H1 (cell line): ENCODE measurements at regions not wholly inside any gene's neighbourhood (a gene's known extent, or its start where the extent isn't known, plus 50 kb on each side); places are given as distances from the start of the nearest gene placed in this dataset.

Experiments used
- CTCF ChIA-PET: fragments of 300-600 bp; sonication (Branson Sonifier 250); formaldehyde crosslinking; loops from one replicate; lab custom pipeline; 2021; ENCODE audit not compliant: partially characterized antibody; lab: Charles Lee
- POLR2A ChIA-PET: fragments of 300-600 bp; sonication (Branson Sonifier 250); formaldehyde crosslinking; loops from one replicate; lab custom pipeline; 2021; ENCODE audit warnings: inconsistent platforms; ENCODE audit not compliant: partially characterized antibody; lab: Charles Lee
- DNase-seq, 2 experiments: peaks; one replicate each; pipeline versions ENCODE4 v3.0.0 to v3.0.0-alpha.2; 2010 to 2022; ENCODE audit warnings: low spot score in 2 of 2, low read depth in 1 of 2, mixed read lengths in 1 of 2
- FAIRE-seq: peaks from 2 replicates; lab custom pipeline; 2011; peaks lifted over from hg19 to GRCh38; lab: Jason Lieb, UNC
- H2AFZ ChIP-seq: 2 replicates; pipeline ENCODE4 v1.8.1; 2012; ENCODE audit warnings: low read length, inconsistent platforms
- H2AK5ac ChIP-seq: 2 replicates; pipeline ENCODE4 v1.6.1; 2013; ENCODE audit warnings: low read depth, low read length
- H2BK120ac ChIP-seq: replicated peaks from 2 replicates; pipeline ENCODE3; 2013; ENCODE audit warnings: low read depth, low read length, inconsistent platforms
- H2BK12ac ChIP-seq: 2 replicates; pipeline ENCODE4 v1.6.1; 2013; ENCODE audit warnings: low read depth, low read length
- H2BK15ac ChIP-seq: 2 replicates; pipeline ENCODE4 v1.6.1; 2013; ENCODE audit warnings: low read length
- H2BK20ac ChIP-seq: 2 replicates; pipeline ENCODE4 v1.6.1; 2013; ENCODE audit warnings: low read length
- H2BK5ac ChIP-seq: 2 replicates; pipeline ENCODE4 v1.6.1; 2013; ENCODE audit warnings: low read depth, low read length
- H3K14ac ChIP-seq: 2 replicates; pipeline ENCODE4 v1.6.1; 2013; ENCODE audit warnings: inconsistent platforms; ENCODE audit not compliant: insufficient read length
- H3K18ac ChIP-seq: 2 replicates; pipeline ENCODE4 v1.6.1; 2013; ENCODE audit warnings: low read length; ENCODE audit errors: extremely low read depth
- H3K23ac ChIP-seq: 2 replicates; pipeline ENCODE4 v1.6.1; 2013; ENCODE audit warnings: inconsistent platforms; ENCODE audit not compliant: insufficient read length
- H3K23me2 ChIP-seq: 2 replicates; pipeline ENCODE4 v1.6.1; 2013; ENCODE audit warnings: low read depth, low read length
- H3K27ac ChIP-seq: 2 replicates; pipeline ENCODE4 v1.6.1; 2011; ENCODE audit warnings: low read depth, low read length, inconsistent platforms
- H3K27me3 ChIP-seq, 4 experiments: replicated peaks in 1 of 4; 1 replicate in 1 of 4; 2 replicates in 3 of 4; pipeline versions ENCODE4 v1.6.1 to v1.8.1; 2011 to 2013; ENCODE audit warnings: low read length in 3 of 4, mild to moderate bottlenecking in 3 of 4, inconsistent platforms in 2 of 4, mixed read lengths in 2 of 4, moderate library complexity in 1 of 4; ENCODE audit not compliant: control insufficient read depth in 3 of 4, insufficient read depth in 3 of 4; ENCODE audit errors: extremely low read depth in 1 of 4
- H3K36me3 ChIP-seq, 4 experiments: 2 replicates each; pipeline versions ENCODE4 v1.6.1 to v1.8.1; 2011 to 2013; ENCODE audit warnings: mild to moderate bottlenecking in 4 of 4, low read length in 3 of 4, moderate library complexity in 2 of 4, control low read depth in 1 of 4, inconsistent platforms in 1 of 4; ENCODE audit not compliant: insufficient read depth in 4 of 4, control insufficient read depth in 2 of 4
- H3K4ac ChIP-seq: replicated peaks from 2 replicates; pipeline ENCODE3; 2013; ENCODE audit warnings: low read length, low read depth, mixed read lengths, inconsistent platforms; ENCODE audit not compliant: insufficient read length
- H3K4me1 ChIP-seq, 4 experiments: replicated peaks in 1 of 4; 1 replicate in 1 of 4; 2 replicates in 3 of 4; pipeline versions ENCODE4 v1.6.1 to v1.8.1; 2011 to 2013; ENCODE audit warnings: low read length in 3 of 4, inconsistent platforms in 2 of 4, mixed read lengths in 1 of 4; ENCODE audit not compliant: insufficient read depth in 4 of 4, control insufficient read depth in 3 of 4
- H3K4me2 ChIP-seq, 2 experiments: 2 replicates each; pipeline versions ENCODE4 v1.6.1 to v1.8.1; 2011 to 2013; ENCODE audit warnings: low read depth in 2 of 2, low read length in 2 of 2, control low read depth in 1 of 2, inconsistent platforms in 1 of 2, mild to moderate bottlenecking in 1 of 2; ENCODE audit not compliant: insufficient read depth in 1 of 2
- H3K4me3 ChIP-seq, 4 experiments: fragments of 200-600, 300-600 bp in 1 of 4; sonication (generic), shearing (Covaris generic), sonication (Bioruptor Twin) in 1 of 4; 2 replicates each; pipeline versions ENCODE4 v1.5.1 to v1.8.1; 2011 to 2016; ENCODE audit warnings: low read length in 4 of 4, low read depth in 3 of 4, control low read depth in 2 of 4, inconsistent platforms in 2 of 4, mild to moderate bottlenecking in 2 of 4, mixed read lengths in 1 of 4, moderate library complexity in 1 of 4; ENCODE audit not compliant: insufficient read depth in 2 of 4; ENCODE audit errors: extremely low read depth in 1 of 4
- H3K56ac ChIP-seq: replicated peaks from 2 replicates; pipeline ENCODE3; 2013; ENCODE audit warnings: low read depth, mild to moderate bottlenecking, mixed read lengths, low read length, inconsistent platforms; ENCODE audit not compliant: insufficient read length
- H3K79me1 ChIP-seq: 2 replicates; pipeline ENCODE4 v1.6.1; 2013; ENCODE audit warnings: low read depth, low read length, control low read depth
- H3K79me2 ChIP-seq, 2 experiments: 2 replicates each; pipeline versions ENCODE4 v1.6.1 to v1.8.1; 2012 to 2013; ENCODE audit warnings: low read length in 2 of 2, mild to moderate bottlenecking in 2 of 2, inconsistent platforms in 1 of 2; ENCODE audit not compliant: insufficient read depth in 2 of 2, control insufficient read depth in 1 of 2
- H3K9ac ChIP-seq, 4 experiments: replicated peaks in 1 of 4; 1 replicate in 1 of 4; 2 replicates in 3 of 4; pipeline versions ENCODE4 v1.6.1 to v1.8.1; 2011 to 2013; ENCODE audit warnings: low read depth in 3 of 4, low read length in 3 of 4, control low read depth in 2 of 4, mild to moderate bottlenecking in 2 of 4, moderate library complexity in 2 of 4, inconsistent platforms in 1 of 4; ENCODE audit errors: extremely low read depth in 1 of 4
- H3K9me3 ChIP-seq, 2 experiments: 2 replicates each; pipeline versions ENCODE4 v1.6.1 to v1.8.1; 2012 to 2013; ENCODE audit warnings: mild to moderate bottlenecking in 2 of 2, moderate library complexity in 2 of 2, control low read depth in 1 of 2, inconsistent platforms in 1 of 2, low read depth in 1 of 2, low read length in 1 of 2, mixed read lengths in 1 of 2; ENCODE audit not compliant: insufficient read depth in 2 of 2
- H4K20me1 ChIP-seq, 2 experiments: replicated peaks in 1 of 2; 2 replicates each; pipeline versions ENCODE3 to v1.8.1; 2011 to 2013; ENCODE audit warnings: inconsistent platforms in 2 of 2, low read length in 2 of 2, mild to moderate bottlenecking in 1 of 2; ENCODE audit not compliant: insufficient read depth in 2 of 2, control insufficient read depth in 1 of 2
- H4K5ac ChIP-seq: 2 replicates; pipeline ENCODE4 v1.6.1; 2013; ENCODE audit warnings: low read length, low read depth, mixed read lengths, inconsistent platforms; ENCODE audit not compliant: insufficient read length
- H4K8ac ChIP-seq: 2 replicates; pipeline ENCODE4 v1.8.0; 2013; ENCODE audit warnings: mild to moderate bottlenecking, moderate library complexity, low read length, inconsistent platforms; ENCODE audit not compliant: insufficient read depth; ENCODE audit errors: extremely low read depth
- H4K91ac ChIP-seq: replicated peaks from 2 replicates; pipeline ENCODE3; 2013; ENCODE audit warnings: low read length, mixed read lengths, inconsistent platforms; ENCODE audit not compliant: insufficient read length
- CBX8 ChIP-seq: fragments of 300-800, 300-1000 bp; sonication (generic); IDR thresholded peaks from 2 replicates; pipeline ENCODE4 v1.7.1; 2016; ENCODE audit warnings: low read depth, low read length, borderline replicate concordance
- EP300 ChIP-seq, 2 experiments: IDR thresholded peaks; 1 replicate in 1 of 2; 2 replicates in 1 of 2; pipeline ENCODE4 v1.6.1; 2011 to 2012; ENCODE audit warnings: low read depth in 2 of 2, low read length in 2 of 2, mild to moderate bottlenecking in 2 of 2, borderline replicate concordance in 1 of 2, inconsistent platforms in 1 of 2, moderate library complexity in 1 of 2
- EZH2 ChIP-seq: fragments of 200-600 bp; sonication (generic); IDR thresholded peaks from 2 replicates; pipeline ENCODE4 v1.7.1; 2012; ENCODE audit warnings: low read depth, mild to moderate bottlenecking, moderate library complexity, low read length, inconsistent platforms; ENCODE audit not compliant: severe bottlenecking
- JUN ChIP-seq: IDR thresholded peaks from 2 replicates; pipeline ENCODE4 v1.6.1; 2011; ENCODE audit warnings: low read depth, mild to moderate bottlenecking, improper control_type of control experiment, low read length
- JUND ChIP-seq: IDR thresholded peaks from 2 replicates; pipeline ENCODE4 v1.6.1; 2011; ENCODE audit warnings: mild to moderate bottlenecking, improper control_type of control experiment, low read length
- RFX5 ChIP-seq: IDR thresholded peaks from 2 replicates; pipeline ENCODE4 v1.6.1; 2011; ENCODE audit warnings: low read depth, low read length, improper control_type of control experiment, borderline replicate concordance
- RNF2 ChIP-seq: fragments of 200-900, 300-1000 bp; sonication (generic); IDR thresholded peaks from 2 replicates; pipeline ENCODE4 v1.7.1; 2016; ENCODE audit warnings: borderline replicate concordance, low read depth, mild to moderate bottlenecking, antibody characterized with exemption, low read length; ENCODE audit not compliant: poor library complexity, severe bottlenecking; ENCODE audit errors: missing control alignments
- RXRA ChIP-seq: IDR thresholded peaks from 2 replicates; pipeline ENCODE4 v1.6.1; 2011; ENCODE audit warnings: low read depth, mild to moderate bottlenecking, low read length, moderate library complexity; ENCODE audit not compliant: insufficient read depth
- SIN3A ChIP-seq, 2 experiments: IDR thresholded peaks in 1 of 2; conservative IDR thresholded peaks in 1 of 2; 2 replicates each; pipeline ENCODE4 v1.6.1; 2011 to 2012; ENCODE audit warnings: low read length in 2 of 2, improper control_type of control experiment in 1 of 2, low read depth in 1 of 2, mild to moderate bottlenecking in 1 of 2
- SP2 ChIP-seq: IDR thresholded peaks from 2 replicates; pipeline ENCODE4 v1.6.1; 2012; ENCODE audit warnings: mild to moderate bottlenecking, low read length, inconsistent platforms
- SP4 ChIP-seq: IDR thresholded peaks from 2 replicates; pipeline ENCODE4 v1.6.1; 2012; ENCODE audit warnings: low read length, inconsistent platforms
- TEAD4 ChIP-seq: IDR thresholded peaks from 2 replicates; pipeline ENCODE4 v1.6.1; 2012; ENCODE audit warnings: low read depth, low read length, inconsistent platforms, mixed read lengths
- YY1 ChIP-seq: IDR thresholded peaks from 2 replicates; pipeline ENCODE4 v1.6.1; 2011; ENCODE audit warnings: low read depth, mild to moderate bottlenecking, low read length
- WGBS, 2 experiments: shearing (Covaris generic) in 1 of 2; methylation state at CpG; one replicate each; pipeline versions ENCODE4 v1.1.6 to v1.1.7; 2013 to 2015; ENCODE audit warnings: low lambda C conversion rate in 2 of 2, mixed read lengths in 2 of 2, inconsistent platforms in 1 of 2, low coverage in 1 of 2, missing lambda C conversion rate in 1 of 2; ENCODE audit not compliant: insufficient replicate concordance in 2 of 2, insufficient coverage in 1 of 2, insufficient read length in 1 of 2; ENCODE audit errors: extremely low coverage in 1 of 2, missing lambda C conversion rate in 1 of 2; 5-methylcytosine and 5-hydroxymethylcytosine counted together

- FAIRE-seq = no peak
- 92% methylated on average over 7 of the region's 7 CpGs; no CpG with 5 or more reads in 1 of the 2 experiments for WGBS, 2 experiments
- TF ChIP-seq YY1 (no peak), RNF2 (no peak), TEAD4 (no peak), RXRA (no peak), EP300 (IDR thresholded peaks at IDR 0.05; ENCODE audit: borderline replicate concordance in 1 of 2, low read depth in 2 of 2, low read length in 2 of 2) (no peak), SIN3A (conservative IDR thresholded peaks at IDR 0.05 in 1 of 2, IDR thresholded peaks at IDR 0.05 in 1 of 2; ENCODE audit: low read depth in 1 of 2, low read length in 2 of 2) (no peak), SP2 (no peak), SP4 (no peak), CBX8 (no peak), JUND (no peak), JUN (no peak), EZH2 (no peak), RFX5 (no peak)
These were observed 190.5 kb downstream of the PTPRU start for GRCh38 chr1:29426701-29427279.

More at GRCh38 chr1:29426701-29427279, 190.5 kb downstream of the PTPRU start:
- H2BK120ac ChIP-seq = no peak overlapping the region
- H3K18ac ChIP-seq = no peak overlapping the region
- no peak overlapping the region for H3K27ac ChIP-seq
- no peak overlapping the region for H3K4me3 ChIP-seq
- H3K9me3 ChIP-seq = peaks cover 8 to 9% of the 10 kb centered on the region in 2 experiments; a peak in 3 of 4 replicates
- no peak overlapping the region for H3K14ac ChIP-seq
- no peaks in the 10 kb centered on the region for H3K79me1 ChIP-seq
- no peak overlapping the region for H4K5ac ChIP-seq
- no peak overlapping the region for H4K8ac ChIP-seq
- no peaks in the 10 kb centered on the region for H3K27me3 ChIP-seq
- H2BK20ac ChIP-seq = no peak overlapping the region
- no peaks in the 10 kb centered on the region for H3K23me2 ChIP-seq
- H2AFZ ChIP-seq = no peak overlapping the region
- peak in 1 of 2 experiments; percentile 16 for DNase-seq
- no peak overlapping the region for H2BK12ac ChIP-seq
- H3K4me2 ChIP-seq = no peak overlapping the region
- H3K9ac ChIP-seq = no peak overlapping the region
- H3K36me3 ChIP-seq = no peaks in the 10 kb centered on the region
- no peak overlapping the region for H2AK5ac ChIP-seq
- ChIA-PET POLR2A (no interaction called here), CTCF (interaction anchor here (0.7 to 3.5 kb wide), 12 partner anchors 9 to 277 kb away, joined by 3 to 21 read pairs (median 4); no protein-coding TSS in a partner anchor)
- no peak overlapping the region for H3K23ac ChIP-seq
- H4K91ac ChIP-seq = no peak overlapping the region
- no peaks in the 10 kb centered on the region for H3K79me2 ChIP-seq
- no peak overlapping the region for H3K56ac ChIP-seq
- H4K20me1 ChIP-seq = no peaks in the 10 kb centered on the region
- H2BK15ac ChIP-seq = no peak overlapping the region
- H3K4ac ChIP-seq = no peak overlapping the region
- H3K4me1 ChIP-seq = peaks cover 3 to 6% (median 5%) of the 10 kb centered on the region in 4 experiments; a peak in 4 of 7 replicates
- H2BK5ac ChIP-seq = no peak overlapping the region
